Loucy (cell line): ENCODE measurements at regions not wholly inside any gene's neighbourhood (a gene's known extent, or its start where the extent isn't known, plus 50 kb on each side); places are given as distances from the start of the nearest gene placed in this dataset.

Experiments used
- H2AFZ ChIP-seq: fragments of 200-600 bp; sonication (generic); 2 replicates; pipeline ENCODE4 v1.6.0; 2016; ENCODE audit warnings: antibody characterized with exemption, mild to moderate bottlenecking, low read length, moderate library complexity
- H3F3A ChIP-seq: fragments of 200-600 bp; 2 replicates; pipeline ENCODE4 v1.6.0; 2016; ENCODE audit warnings: antibody characterized with exemption, low read depth, mild to moderate bottlenecking
- H3K27me3 ChIP-seq: fragments of 200-600 bp; sonication (generic); 2 replicates; pipeline ENCODE4 v1.6.1; 2014; ENCODE audit warnings: low read length, mild to moderate bottlenecking; ENCODE audit not compliant: insufficient read depth, poor library complexity, severe bottlenecking
- H3K36me3 ChIP-seq: fragments of 200-600 bp; sonication (generic); 2 replicates; pipeline ENCODE4 v1.6.1; 2016; ENCODE audit warnings: low read length; ENCODE audit not compliant: insufficient read depth
- H3K4me1 ChIP-seq: fragments of 200-600 bp; sonication (generic); 2 replicates; pipeline ENCODE4 v1.5.1; 2014; ENCODE audit warnings: low read length, mild to moderate bottlenecking; ENCODE audit not compliant: insufficient read depth, poor library complexity, severe bottlenecking
- H3K4me2 ChIP-seq: fragments of 200-600 bp; sonication (generic); 2 replicates; pipeline ENCODE4 v1.6.0; 2014; ENCODE audit warnings: antibody characterized with exemption, low read length, low read depth, mild to moderate bottlenecking; ENCODE audit not compliant: poor library complexity, severe bottlenecking
- H3K4me3 ChIP-seq: fragments of 200-600 bp; sonication (generic); 2 replicates; pipeline ENCODE4 v1.5.1; 2014; ENCODE audit warnings: low read length, mild to moderate bottlenecking, mixed read lengths; ENCODE audit not compliant: poor library complexity, severe bottlenecking
- H3K79me2 ChIP-seq: fragments of 200-600 bp; sonication (generic); 2 replicates; pipeline ENCODE4 v1.6.1; 2014; ENCODE audit warnings: low read length; ENCODE audit not compliant: insufficient read depth
- H3K9ac ChIP-seq: fragments of 200-600 bp; sonication (generic); 2 replicates; pipeline ENCODE4 v1.6.0; 2014; ENCODE audit warnings: mild to moderate bottlenecking, low read depth, low read length, moderate library complexity; ENCODE audit not compliant: poor library complexity, severe bottlenecking
- H3K9me2 ChIP-seq: fragments of 200-600 bp; sonication (generic); replicated peaks from 2 replicates; pipeline ENCODE4 v1.6.1; 2016; ENCODE audit warnings: low read depth, low read length, mixed read lengths
- H3K9me3 ChIP-seq: fragments of 200-600 bp; sonication (generic); 2 replicates; pipeline ENCODE4 v1.6.1; 2014; ENCODE audit warnings: mild to moderate bottlenecking, antibody characterized with exemption, low read length, low read depth; ENCODE audit not compliant: insufficient read depth
- H4K20me1 ChIP-seq: fragments of 200-600 bp; sonication (generic); 2 replicates; pipeline ENCODE4 v1.6.0; 2014; ENCODE audit warnings: antibody characterized with exemption, low read length, mild to moderate bottlenecking; ENCODE audit not compliant: insufficient read depth, poor library complexity, severe bottlenecking
- EZH2phosphoT487 ChIP-seq: fragments of 200-600 bp; IDR thresholded peaks from 2 replicates; pipeline ENCODE4 v1.6.1; 2018; ENCODE audit warnings: antibody characterized with exemption, mild to moderate bottlenecking, moderate library complexity, borderline replicate concordance
- TF ChIP-seq, protein P1 (sequence below): fragments of 200-600 bp; sonication (generic); conservative IDR thresholded peaks from 2 replicates; pipeline ENCODE4 v1.5.1; 2014; ENCODE audit warnings: mild to moderate bottlenecking, antibody characterized with exemption, low read length

DNA sequence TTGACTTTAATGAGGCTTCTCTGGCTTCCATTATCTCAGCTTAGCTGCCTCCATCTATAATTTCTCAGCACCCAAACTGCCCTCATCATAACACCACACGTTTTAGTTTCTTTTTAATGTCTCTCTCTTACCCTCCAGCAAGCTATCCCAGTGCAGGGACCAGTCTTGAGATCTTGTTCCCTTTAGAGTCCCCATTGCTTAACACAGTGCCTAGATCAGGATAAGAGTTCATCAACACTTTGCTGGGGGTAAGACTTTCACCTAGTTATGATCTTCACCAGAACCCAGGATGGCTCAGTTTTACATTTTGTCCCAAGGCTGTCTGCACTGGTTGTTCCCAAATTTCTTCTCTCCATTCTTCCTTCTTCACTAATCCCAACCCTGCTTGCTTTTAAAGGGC, 126.1 kb downstream of the OR2B2 start:
- Histone ChIP-seq H3K9me3 (no peaks in the 10 kb centered on the region), H3K9ac (no peak overlapping the region), H3F3A (peaks cover 2% of the 10 kb centered on the region; the same call in 1 of the 2 replicates), H3K4me1 (peaks cover 26% of the 10 kb centered on the region), H3K27me3 (no peaks in the 10 kb centered on the region), H3K4me2 (peak overlapping the region; percentile 52), H3K9me2 (no peaks in the 10 kb centered on the region), H4K20me1 (no peaks in the 10 kb centered on the region), H3K36me3 (no peaks in the 10 kb centered on the region), H3K79me2 (no peaks in the 10 kb centered on the region), H2AFZ (peak overlapping the region; percentile 61), H3K4me3 (no peak overlapping the region)
- TF ChIP-seq, protein P1, sequence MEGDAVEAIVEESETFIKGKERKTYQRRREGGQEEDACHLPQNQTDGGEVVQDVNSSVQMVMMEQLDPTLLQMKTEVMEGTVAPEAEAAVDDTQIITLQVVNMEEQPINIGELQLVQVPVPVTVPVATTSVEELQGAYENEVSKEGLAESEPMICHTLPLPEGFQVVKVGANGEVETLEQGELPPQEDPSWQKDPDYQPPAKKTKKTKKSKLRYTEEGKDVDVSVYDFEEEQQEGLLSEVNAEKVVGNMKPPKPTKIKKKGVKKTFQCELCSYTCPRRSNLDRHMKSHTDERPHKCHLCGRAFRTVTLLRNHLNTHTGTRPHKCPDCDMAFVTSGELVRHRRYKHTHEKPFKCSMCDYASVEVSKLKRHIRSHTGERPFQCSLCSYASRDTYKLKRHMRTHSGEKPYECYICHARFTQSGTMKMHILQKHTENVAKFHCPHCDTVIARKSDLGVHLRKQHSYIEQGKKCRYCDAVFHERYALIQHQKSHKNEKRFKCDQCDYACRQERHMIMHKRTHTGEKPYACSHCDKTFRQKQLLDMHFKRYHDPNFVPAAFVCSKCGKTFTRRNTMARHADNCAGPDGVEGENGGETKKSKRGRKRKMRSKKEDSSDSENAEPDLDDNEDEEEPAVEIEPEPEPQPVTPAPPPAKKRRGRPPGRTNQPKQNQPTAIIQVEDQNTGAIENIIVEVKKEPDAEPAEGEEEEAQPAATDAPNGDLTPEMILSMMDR = no peak
- no peak for TF ChIP-seq EZH2phosphoT487

DNA sequence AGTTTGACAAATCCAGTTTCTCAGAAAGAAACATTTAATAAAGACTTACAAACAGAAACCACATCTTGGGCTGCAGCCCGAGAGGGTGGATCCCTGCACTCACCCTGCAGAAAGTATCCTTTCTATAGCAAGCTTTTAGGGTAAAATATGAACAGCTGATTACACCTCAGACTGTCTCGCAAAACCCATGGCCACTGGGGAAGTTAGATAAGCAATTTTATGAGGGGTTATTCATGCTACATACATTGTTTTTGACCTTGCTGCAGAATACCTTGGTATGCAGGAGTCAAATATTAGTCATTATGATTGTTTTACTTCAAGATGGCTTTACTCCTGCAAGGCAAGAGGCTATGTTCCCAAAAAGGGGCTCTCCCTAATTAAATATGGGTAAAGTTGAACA, 126.9 kb downstream of the OR2B2 start:
- peak overlapping the region; percentile 61; the same call in 1 of the 2 replicates for H2AFZ ChIP-seq
- H3K4me3 ChIP-seq = peak overlapping the region; percentile 30
- H3K9ac ChIP-seq = peak overlapping the region; percentile 3
- H3K27me3 ChIP-seq = no peaks in the 10 kb centered on the region
- TF ChIP-seq EZH2phosphoT487 = no peak
- TF ChIP-seq, protein P1 = no peak
- H3K9me2 ChIP-seq = no peaks in the 10 kb centered on the region
- H3K9me3 ChIP-seq = no peaks in the 10 kb centered on the region
- H3K4me2 ChIP-seq = peak overlapping the region; percentile 52
- peaks cover 2% of the 10 kb centered on the region; the same call in 1 of the 2 replicates for H3F3A ChIP-seq
- H3K36me3 ChIP-seq = no peaks in the 10 kb centered on the region
- H4K20me1 ChIP-seq = no peaks in the 10 kb centered on the region
- peaks cover 26% of the 10 kb centered on the region for H3K4me1 ChIP-seq
- no peaks in the 10 kb centered on the region for H3K79me2 ChIP-seq

DNA sequence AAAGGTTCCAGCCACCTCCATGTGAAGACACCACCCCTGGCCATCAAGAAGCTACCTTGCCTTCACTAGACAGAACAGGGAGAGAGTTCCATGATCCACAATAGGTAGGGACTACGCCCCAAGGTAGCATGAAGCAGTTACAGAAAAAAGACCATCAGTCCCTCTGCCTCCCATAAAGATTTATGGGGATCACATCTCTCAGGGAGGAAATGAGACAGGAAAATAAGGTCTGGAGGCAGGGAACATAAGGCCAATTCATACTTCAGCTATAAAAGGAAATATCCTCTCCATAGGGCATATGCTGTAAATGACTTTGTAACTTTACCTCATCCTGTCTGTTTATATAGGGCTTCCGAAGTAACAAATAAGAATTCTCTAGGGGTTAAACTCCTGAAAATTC, 129.4 kb downstream of the OR2B2 start:
- H3F3A ChIP-seq = peaks cover 2% of the 10 kb centered on the region; the same call in 1 of the 2 replicates
- H3K27me3 ChIP-seq = no peaks in the 10 kb centered on the region
- TF ChIP-seq, protein P1 = no peak
- no peak for TF ChIP-seq EZH2phosphoT487
- no peaks in the 10 kb centered on the region for H3K9me3 ChIP-seq
- H3K9me2 ChIP-seq = no peaks in the 10 kb centered on the region
- H3K36me3 ChIP-seq = no peaks in the 10 kb centered on the region
- H2AFZ ChIP-seq = no peak overlapping the region
- H3K79me2 ChIP-seq = no peaks in the 10 kb centered on the region
- no peaks in the 10 kb centered on the region for H4K20me1 ChIP-seq
- no peak overlapping the region for H3K4me3 ChIP-seq
- no peak overlapping the region for H3K9ac ChIP-seq
- H3K4me1 ChIP-seq = peaks cover 26% of the 10 kb centered on the region
- H3K4me2 ChIP-seq = no peak overlapping the region
